Endothelial cell of umbilical vein (primary cell): ENCODE measurements at regions not wholly inside any gene's neighbourhood (a gene's known extent, or its start where the extent isn't known, plus 50 kb on each side); places are given as distances from the start of the nearest gene placed in this dataset.

Source experiments
- CTCF ChIP-seq, 2 donors: IDR thresholded peaks; 1 replicate in 1 of 2; 2 replicates in 1 of 2; pipeline ENCODE4 v1.5.1; 2011; ENCODE audit warnings: low read length in 2 of 2, mild to moderate bottlenecking in 2 of 2, moderate library complexity in 2 of 2, control low read depth in 1 of 2, inconsistent platforms in 1 of 2, low read depth in 1 of 2; ENCODE audit not compliant: insufficient read depth in 1 of 2; ENCODE audit errors: extremely low read depth in 1 of 2
- EZH2 ChIP-seq: IDR thresholded peaks from 2 replicates; pipeline ENCODE4 v1.6.1; 2012; ENCODE audit warnings: borderline replicate concordance, low read depth, mild to moderate bottlenecking, moderate library complexity, low read length, inconsistent platforms; ENCODE audit not compliant: severe bottlenecking
- FOS ChIP-seq: IDR thresholded peaks from 2 replicates; pipeline ENCODE4 v1.6.1; 2011; ENCODE audit warnings: mild to moderate bottlenecking, low read length, moderate library complexity, borderline replicate concordance; ENCODE audit not compliant: insufficient read depth
- GATA2 ChIP-seq: IDR thresholded peaks from 2 replicates; pipeline ENCODE4 v1.7.0; 2011; ENCODE audit warnings: low read depth, mild to moderate bottlenecking, moderate library complexity, mixed read lengths, low read length; ENCODE audit not compliant: insufficient read length, insufficient read depth
- JUN ChIP-seq: IDR thresholded peaks from 2 replicates; pipeline ENCODE4 v1.6.1; 2011; ENCODE audit warnings: borderline replicate concordance, low read depth; ENCODE audit not compliant: insufficient read length, insufficient read depth
- MYC ChIP-seq: IDR thresholded peaks from one replicate; pipeline ENCODE4 v1.6.1; 2011; ENCODE audit warnings: mild to moderate bottlenecking, low read depth, low read length
- POLR2A ChIP-seq: IDR thresholded peaks from 2 replicates; pipeline ENCODE4 v1.6.1; 2012; ENCODE audit warnings: low read depth, mild to moderate bottlenecking, control low read depth, low read length
- POLR2AphosphoS5 ChIP-seq: IDR thresholded peaks from 2 replicates; pipeline ENCODE4 v1.6.1; 2012; ENCODE audit warnings: low read depth, mild to moderate bottlenecking, control low read depth, low read length, moderate library complexity; ENCODE audit not compliant: insufficient read depth
- TF ChIP-seq, protein P1 (sequence below): IDR thresholded peaks from 2 replicates; pipeline ENCODE4 v1.6.1; 2011; ENCODE audit not compliant: insufficient read depth, insufficient read length

DNA sequence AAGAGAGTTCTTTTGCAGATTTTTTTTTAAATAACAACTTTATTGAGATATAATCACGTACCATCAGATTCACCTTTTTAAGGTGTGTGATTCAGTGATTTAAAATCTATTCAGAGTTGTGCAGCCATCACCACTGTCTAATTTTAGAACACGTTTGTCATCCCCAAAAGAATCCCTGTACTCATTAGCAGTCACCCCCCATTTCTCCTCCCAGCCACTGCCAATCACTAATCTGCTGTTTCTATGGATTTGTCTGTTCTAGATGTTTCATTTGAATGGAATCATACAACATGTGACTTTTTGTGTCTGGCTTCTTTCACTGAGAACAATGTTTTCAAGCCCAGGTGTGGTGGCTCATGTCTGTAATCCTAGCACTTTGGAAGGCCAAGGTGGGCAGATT lies 55.4 kb upstream of the RAPH1 start:
- TF ChIP-seq CTCF (IDR thresholded peaks at IDR 0.05; ENCODE audit: extremely low read depth in 1 of 2, insufficient read depth in 1 of 2, low read depth in 1 of 2, low read length in 2 of 2) (no peak), POLR2A (no peak), GATA2 (no peak), POLR2AphosphoS5 (no peak), EZH2 (no peak), MYC (no peak), FOS (no peak), JUN (no peak)
- TF ChIP-seq, protein P1, sequence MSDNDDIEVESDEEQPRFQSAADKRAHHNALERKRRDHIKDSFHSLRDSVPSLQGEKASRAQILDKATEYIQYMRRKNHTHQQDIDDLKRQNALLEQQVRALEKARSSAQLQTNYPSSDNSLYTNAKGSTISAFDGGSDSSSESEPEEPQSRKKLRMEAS = no peak
